ENCODE measurements at regions not wholly inside any gene's neighbourhood (a gene's known extent, or its start where the extent isn't known, plus 50 kb on each side); places are given as distances from the start of the nearest gene placed in this dataset.

- DNase-seq, result peak in 1 of 2 donors; percentile 10
- no peaks in the 10 kb centered on the region for H3K27me3 ChIP-seq
- intact Hi-C loops (cut with DNase I), result no loop called here
- no peaks in the 10 kb centered on the region for H3K4me1 ChIP-seq
- no peak overlapping the region for H3K27ac ChIP-seq
- H3K36me3 ChIP-seq, result no peaks in the 10 kb centered on the region
- no peaks in the 10 kb centered on the region for H3K9me3 ChIP-seq
- 84 to 94% methylated on average over 9 of the region's 9 CpGs for WGBS, 2 donors
- H3K4me3 ChIP-seq (replicated peaks in 1 of 3), result no peak overlapping the region
- no peak for TF ChIP-seq CTCF (IDR thresholded peaks at IDR 0.05)
- TF ChIP-seq POLR2A (IDR thresholded peaks at IDR 0.05), result no peak
Observed at GRCh38 chr21:16554503-16554902, 824.7 kb downstream of the USP25 start.

GRCh38 chr21:16563116-16563515, 833.3 kb downstream of the USP25 start:
- Histone ChIP-seq H3K9me3 (no peaks in the 10 kb centered on the region), H3K4me1 (peaks cover 5 to 16% of the 10 kb centered on the region in 2 donors), H3K4me3 (replicated peaks in 1 of 3) (no peak overlapping the region), H3K27me3 (no peaks in the 10 kb centered on the region), H3K36me3 (no peaks in the 10 kb centered on the region), H3K27ac (peak overlapping the region; percentile 30 to 85 (median 78))
- intact Hi-C loops (cut with DNase I), result no loop called here
- WGBS, 2 donors, result 90 to 92% methylated on average over 7 of the region's 7 CpGs
- DNase-seq, result no peak
- TF ChIP-seq CTCF (IDR thresholded peaks at IDR 0.05) (no peak), POLR2A (IDR thresholded peaks at IDR 0.05) (no peak)

GRCh38 chr21:16563795-16564194, 834.0 kb downstream of the USP25 start:
- Histone ChIP-seq H3K4me1 (peaks cover 12 to 21% of the 10 kb centered on the region in 2 donors), H3K27ac (peak overlapping the region; percentile 49 to 84 (median 78)), H3K27me3 (no peaks in the 10 kb centered on the region), H3K9me3 (no peaks in the 10 kb centered on the region), H3K36me3 (no peaks in the 10 kb centered on the region), H3K4me3 (replicated peaks in 1 of 3) (no peak overlapping the region)
- peak; percentile 82 to 90 for DNase-seq
- TF ChIP-seq CTCF (IDR thresholded peaks at IDR 0.05), result peak in 3 of 6 experiments; percentile 24 to 42 (median 30)
- no peak for TF ChIP-seq POLR2A (IDR thresholded peaks at IDR 0.05)
- WGBS, 2 donors, result 78 to 86% methylated on average over 7 of the region's 7 CpGs
- intact Hi-C loops (cut with DNase I), result no loop called here

GRCh38 chr21:16568244-16568643, 838.5 kb downstream of the USP25 start:
- Histone ChIP-seq H3K27ac (no peak overlapping the region), H3K4me3 (replicated peaks in 1 of 3) (no peak overlapping the region), H3K9me3 (no peaks in the 10 kb centered on the region), H3K27me3 (no peaks in the 10 kb centered on the region), H3K36me3 (no peaks in the 10 kb centered on the region), H3K4me1 (peaks cover 12 to 18% of the 10 kb centered on the region in 2 donors)
- DNase-seq, result no peak
- 75 to 80% methylated on average over 1 of the region's 1 CpG for WGBS, 2 donors
- TF ChIP-seq POLR2A (IDR thresholded peaks at IDR 0.05) (no peak), CTCF (IDR thresholded peaks at IDR 0.05) (no peak)
- intact Hi-C loops (cut with DNase I), result no loop called here

- WGBS, 2 donors, result 92 to 93% methylated on average over 2 of the region's 2 CpGs
Observed at GRCh38 chr21:16568661-16569060, 838.9 kb downstream of the USP25 start.

More at GRCh38 chr21:16568661-16569060, 838.9 kb downstream of the USP25 start:
- H3K4me3 ChIP-seq (replicated peaks in 1 of 3), result no peak overlapping the region
- no peaks in the 10 kb centered on the region for H3K36me3 ChIP-seq
- DNase-seq, result no peak
- intact Hi-C loops (cut with DNase I), result no loop called here
- no peak overlapping the region for H3K27ac ChIP-seq
- H3K9me3 ChIP-seq, result no peaks in the 10 kb centered on the region
- no peaks in the 10 kb centered on the region for H3K27me3 ChIP-seq
- TF ChIP-seq CTCF (IDR thresholded peaks at IDR 0.05), result no peak
- TF ChIP-seq POLR2A (IDR thresholded peaks at IDR 0.05), result no peak
- H3K4me1 ChIP-seq, result peaks cover 12 to 14% of the 10 kb centered on the region in 2 donors
